GM12878 (cell line): ENCODE measurements at regions not wholly inside any gene's neighbourhood (a gene's known extent, or its start where the extent isn't known, plus 50 kb on each side); places are given as distances from the start of the nearest gene placed in this dataset.

Experiments
- ATAC-seq: fragments of 200-7000 bp; cut with Tn5 transposase; 3 replicates; pipeline ENCODE4 v1.9.1; 2020; ENCODE audit warnings: mild to moderate bottlenecking, moderate library complexity
- BruUV-seq: library from RNA; stranded (reverse); fragments of 400-500 nt; replicated peaks from 2 replicates; lab custom pipeline; 2021; lab: Mats Ljungman, UMichigan
- CTCF ChIA-PET: fragments of 300-600 bp; sonication (Branson Sonifier 250); formaldehyde crosslinking; extraction: SDS; loops from one replicate; lab custom pipeline; 2021; ENCODE audit warnings: inconsistent platforms; lab: Yijun Ruan, JAX
- POLR2A ChIA-PET: fragments of 350-600 bp; formaldehyde crosslinking; extraction: SDS; loops from one replicate; lab custom pipeline; 2021; ENCODE audit warnings: inconsistent platforms; lab: Charles Lee
- RAD21 ChIA-PET: fragments of 300-600 bp; sonication (Branson Sonifier 250); formaldehyde crosslinking; loops from one replicate; lab custom pipeline; 2023; ENCODE audit warnings: antibody characterized with exemption; ENCODE audit not compliant: unreplicated experiment; lab: Charles Lee
- SMC1A ChIA-PET: fragments of 300-600 bp; sonication (Branson Sonifier 250); formaldehyde crosslinking; loops from one replicate; lab custom pipeline; 2023; ENCODE audit not compliant: unreplicated experiment, uncharacterized antibody; lab: Charles Lee
- DNase-seq: peaks from one replicate; pipeline ENCODE4 v3.0.0-alpha.2; 2011; ENCODE audit warnings: low read depth, low spot score
- FAIRE-seq: peaks from 3 replicates; lab custom pipeline; 2011; peaks lifted over from hg19 to GRCh38; lab: Jason Lieb, UNC
- H2AFZ ChIP-seq: 2 replicates; pipeline ENCODE4 v1.6.0; 2011; ENCODE audit warnings: low read depth, low read length, control low read depth; ENCODE audit not compliant: control insufficient read depth
- H3K27ac ChIP-seq: 2 replicates; pipeline ENCODE4 v1.5.1; 2011; ENCODE audit warnings: control low read depth; ENCODE audit not compliant: control insufficient read depth, insufficient read depth
- H3K27me3 ChIP-seq, 2 experiments: replicated peaks in 1 of 2; 2 replicates each; pipeline versions ENCODE4 v1.6.0 to v1.6.1; 2011; ENCODE audit warnings: low read length in 1 of 2; ENCODE audit not compliant: control insufficient read depth in 2 of 2, insufficient read depth in 2 of 2
- H3K36me3 ChIP-seq, 2 experiments: 2 replicates each; pipeline ENCODE4 v1.5.1; 2011; ENCODE audit warnings: low read length in 1 of 2; ENCODE audit not compliant: control insufficient read depth in 2 of 2, insufficient read depth in 2 of 2
- H3K4me1 ChIP-seq: 2 replicates; pipeline ENCODE4 v1.6.1; 2011; ENCODE audit warnings: mild to moderate bottlenecking, low read length, moderate library complexity, mixed read lengths; ENCODE audit not compliant: control insufficient read depth, insufficient read depth
- H3K4me2 ChIP-seq: 2 replicates; pipeline ENCODE4 v1.6.0; 2011; ENCODE audit warnings: control low read depth; ENCODE audit not compliant: control insufficient read depth, insufficient read depth
- H3K4me3 ChIP-seq: fragments of 200-600 bp; sonication (generic); 2 replicates; pipeline ENCODE4 v1.5.1; 2016
- H3K79me2 ChIP-seq: 2 replicates; pipeline ENCODE4 v1.6.0; 2011; ENCODE audit warnings: low read length; ENCODE audit not compliant: control insufficient read depth, insufficient read depth
- H3K9ac ChIP-seq: 2 replicates; pipeline ENCODE4 v1.8.0; 2011; ENCODE audit warnings: low read length, control low read depth, mixed read lengths; ENCODE audit not compliant: control insufficient read depth, insufficient read depth
- H3K9me3 ChIP-seq: replicated peaks from 3 replicates; pipeline ENCODE4 v1.5.1; 2011; ENCODE audit warnings: mild to moderate bottlenecking, low read length; ENCODE audit not compliant: control insufficient read depth, insufficient read depth
- H4K20me1 ChIP-seq: 2 replicates; pipeline ENCODE4 v1.6.0; 2011; ENCODE audit not compliant: control insufficient read depth, insufficient read depth
- BCL11A ChIP-seq: IDR thresholded peaks from 2 replicates; pipeline ENCODE4 v1.6.1; 2011; ENCODE audit warnings: low read depth, low read length
- BHLHE40 ChIP-seq, 2 experiments: fragments of 450-650 bp in 1 of 2; IDR thresholded peaks; 2 replicates each; pipeline ENCODE4 v1.6.1; 2011 to 2017; ENCODE audit warnings: low read depth in 2 of 2, borderline replicate concordance in 1 of 2, improper control_type of control experiment in 1 of 2, low read length in 1 of 2, mild to moderate bottlenecking in 1 of 2
- ELK1 ChIP-seq: IDR thresholded peaks from 2 replicates; pipeline ENCODE4 v1.6.1; 2012; ENCODE audit warnings: low read depth, low read length, improper control_type of control experiment
- IKZF1 ChIP-seq: fragments of 450-650 bp; conservative IDR thresholded peaks from 2 replicates; pipeline ENCODE4 v1.6.1; 2017; ENCODE audit warnings: antibody characterized with exemption, mild to moderate bottlenecking
- MYB ChIP-seq: fragments of 150-350 bp; IDR thresholded peaks from 2 replicates; pipeline ENCODE4 v1.6.1; 2014; ENCODE audit warnings: mild to moderate bottlenecking, low read depth, low read length, borderline replicate concordance
- NRF1 ChIP-seq: conservative IDR thresholded peaks from 2 replicates; pipeline ENCODE4 v1.6.1; 2011; ENCODE audit warnings: mild to moderate bottlenecking, low read depth, low read length, improper control_type of control experiment
- SMAD5 ChIP-seq: IDR thresholded peaks from 2 replicates; pipeline ENCODE4 v1.6.1; 2016; ENCODE audit warnings: antibody characterized with exemption, low read depth
- SMC3 ChIP-seq: IDR thresholded peaks from 2 replicates; pipeline ENCODE4 v1.6.1; 2011; ENCODE audit warnings: low read length, improper control_type of control experiment, borderline replicate concordance
- TCF12 ChIP-seq: IDR thresholded peaks from 2 replicates; pipeline ENCODE4 v1.6.1; 2011; ENCODE audit warnings: low read depth, mild to moderate bottlenecking, low read length
- TCF7 ChIP-seq: IDR thresholded peaks from 2 replicates; pipeline ENCODE4 v1.6.1; 2014; ENCODE audit warnings: antibody characterized with exemption, borderline replicate concordance
- USF1 ChIP-seq: IDR thresholded peaks from 2 replicates; pipeline ENCODE4 v1.6.1; 2011; ENCODE audit warnings: borderline replicate concordance, low read depth, mild to moderate bottlenecking, moderate library complexity, mixed read lengths, low read length; ENCODE audit not compliant: insufficient read depth; ENCODE audit errors: extremely low read length
- USF2 ChIP-seq: IDR thresholded peaks from 2 replicates; pipeline ENCODE4 v1.6.1; 2011; ENCODE audit warnings: low read depth, low read length, improper control_type of control experiment, borderline replicate concordance
- ZBTB40 ChIP-seq: fragments of 450-650 bp; IDR thresholded peaks from 2 replicates; pipeline ENCODE4 v1.6.1; 2016; ENCODE audit warnings: mild to moderate bottlenecking, moderate library complexity, borderline replicate concordance
- WGBS: methylation state at CpG from one replicate; pipeline ENCODE4 v1.1.6; 2016; ENCODE audit warnings: low lambda C conversion rate; ENCODE audit not compliant: insufficient replicate concordance, insufficient coverage; ENCODE audit errors: missing lambda C conversion rate; 5-methylcytosine and 5-hydroxymethylcytosine counted together
- in situ Hi-C: fragments of 300-500 bp; cut with MboI; formaldehyde crosslinking; loops from 9 replicates; pipeline ENCODE4 v1.14.3; 2018; ENCODE audit warnings: mixed read lengths
- intact Hi-C: fragments of 100-400 bp; cut with micrococcal nuclease; formaldehyde crosslinking; loops from one replicate; pipeline ENCODE4 v1.14.2; 2022; ENCODE audit not compliant: unreplicated experiment

- in situ Hi-C loops (loop anchor here (10.0 kb wide), 1 partner anchor 605 kb away; no protein-coding TSS in a partner anchor), intact Hi-C loops (no loop called here)
- Histone ChIP-seq H3K79me2 (no peaks in the 10 kb centered on the region), H3K36me3 (no peaks in the 10 kb centered on the region), H4K20me1 (no peaks in the 10 kb centered on the region), H3K4me1 (no peaks in the 10 kb centered on the region), H3K4me3 (no peak overlapping the region), H3K9me3 (no peaks in the 10 kb centered on the region), H3K4me2 (no peak overlapping the region), H3K9ac (no peak overlapping the region), H3K27ac (no peak overlapping the region), H3K27me3 (no peaks in the 10 kb centered on the region), H2AFZ (no peak overlapping the region)
- ATAC-seq (no peak), FAIRE-seq (no peak), DNase-seq (no peak)
- BruUV-seq: no TSS peak
- TF ChIP-seq SMC3: no peak
- TF ChIP-seq BCL11A: no peak
- no peak for TF ChIP-seq NRF1
- TF ChIP-seq TCF7: no peak
- no peak for TF ChIP-seq IKZF1
- no peak for TF ChIP-seq BHLHE40 (IDR thresholded peaks at IDR 0.05; ENCODE audit: borderline replicate concordance in 1 of 2, low read depth in 2 of 2, low read length in 1 of 2)
- TF ChIP-seq MYB: no peak
- no peak for TF ChIP-seq TCF12
- no peak for TF ChIP-seq ZBTB40
- no peak for TF ChIP-seq SMAD5
- TF ChIP-seq ELK1: no peak
- TF ChIP-seq USF2: no peak
- no peak for TF ChIP-seq USF1
- ChIA-PET RAD21 (no interaction called here), POLR2A (interaction anchor here (0.6 kb wide), 1 partner anchor 466 kb away, joined by 3 read pairs; no protein-coding TSS in a partner anchor), CTCF (no interaction called here), SMC1A (no interaction called here)
- 24% methylated on average over 19 of the region's 19 CpGs for WGBS
Measured at GRCh38 chr2:235139956-235140800, 188.4 kb downstream of the SH3BP4 start.
